ENCODE measurements at regions not wholly inside any gene's neighbourhood (a gene's known extent, or its start where the extent isn't known, plus 50 kb on each side); places are given as distances from the start of the nearest gene placed in this dataset.

- no peak for TF ChIP-seq CTCF (IDR thresholded peaks at IDR 0.05; ENCODE audit: control extremely low read depth, extremely low read depth)
- Histone ChIP-seq H3K9me3 (ENCODE audit: control insufficient read depth in 4 of 4, insufficient read depth in 3 of 4, low read length in 3 of 4) (no peaks in the 10 kb centered on the region), H3K27ac (ENCODE audit: low read depth in 1 of 2, low read length in 1 of 2) (no peak overlapping the region), H3K9ac (ENCODE audit: insufficient read depth in 1 of 2, low read length in 2 of 2) (no peak overlapping the region), H3K4me1 (ENCODE audit: control insufficient read depth in 5 of 5, insufficient read depth in 5 of 5, low read length in 5 of 5) (peaks cover 0 to 2% (median 0%) of the 10 kb centered on the region in 5 donors), H3K27me3 (ENCODE audit: control insufficient read depth in 3 of 3, insufficient read depth in 3 of 3, low read length in 2 of 3) (no peaks in the 10 kb centered on the region), H3K4me3 (no peak overlapping the region), H3K36me3 (ENCODE audit: control insufficient read depth in 4 of 4, insufficient read depth in 4 of 4, low read length in 4 of 4) (no peaks in the 10 kb centered on the region)
- no peak for ATAC-seq (ENCODE audit: insufficient read depth, low FRiP score)
- no peak for DNase-seq
- 87% methylated on average over 3 of the region's 3 CpGs for WGBS, 2 donors
These were observed 680.5 kb upstream of the ADAMTS5 start for GRCh38 chr21:27647401-27647800.

- Histone ChIP-seq H3K36me3 (ENCODE audit: control insufficient read depth in 4 of 4, insufficient read depth in 4 of 4, low read length in 4 of 4) (no peaks in the 10 kb centered on the region), H3K4me1 (ENCODE audit: control insufficient read depth in 5 of 5, insufficient read depth in 5 of 5, low read length in 5 of 5) (peaks cover 0 to 2% (median 0%) of the 10 kb centered on the region in 5 donors), H3K27ac (ENCODE audit: low read depth in 1 of 2, low read length in 1 of 2) (no peak overlapping the region), H3K27me3 (ENCODE audit: control insufficient read depth in 3 of 3, insufficient read depth in 3 of 3, low read length in 2 of 3) (no peaks in the 10 kb centered on the region), H3K4me3 (no peak overlapping the region), H3K9ac (ENCODE audit: insufficient read depth in 1 of 2, low read length in 2 of 2) (no peak overlapping the region), H3K9me3 (ENCODE audit: control insufficient read depth in 4 of 4, insufficient read depth in 3 of 4, low read length in 3 of 4) (no peaks in the 10 kb centered on the region)
- no peak for TF ChIP-seq CTCF (IDR thresholded peaks at IDR 0.05; ENCODE audit: control extremely low read depth, extremely low read depth)
- DNase-seq (no peak), ATAC-seq (ENCODE audit: insufficient read depth, low FRiP score) (no peak)
These were observed 679.8 kb upstream of the ADAMTS5 start for GRCh38 chr21:27646691-27647090.

- Histone ChIP-seq H3K27me3 (ENCODE audit: control insufficient read depth in 3 of 3, insufficient read depth in 3 of 3, low read length in 2 of 3) (no peaks in the 10 kb centered on the region), H3K9ac (ENCODE audit: insufficient read depth in 1 of 2, low read length in 2 of 2) (no peak overlapping the region), H3K4me1 (ENCODE audit: control insufficient read depth in 5 of 5, insufficient read depth in 5 of 5, low read length in 5 of 5) (peaks cover 0 to 2% (median 0%) of the 10 kb centered on the region in 5 donors), H3K9me3 (ENCODE audit: control insufficient read depth in 4 of 4, insufficient read depth in 3 of 4, low read length in 3 of 4) (no peaks in the 10 kb centered on the region), H3K36me3 (ENCODE audit: control insufficient read depth in 4 of 4, insufficient read depth in 4 of 4, low read length in 4 of 4) (no peaks in the 10 kb centered on the region), H3K27ac (ENCODE audit: low read depth in 1 of 2, low read length in 1 of 2) (no peak overlapping the region), H3K4me3 (no peak overlapping the region)
- TF ChIP-seq CTCF (IDR thresholded peaks at IDR 0.05; ENCODE audit: control extremely low read depth, extremely low read depth) = no peak
- ATAC-seq (ENCODE audit: insufficient read depth, low FRiP score) (no peak), DNase-seq (no peak)
- 86 to 95% methylated on average over 2 of the region's 2 CpGs for WGBS, 2 donors
These were observed 679.2 kb upstream of the ADAMTS5 start for GRCh38 chr21:27646056-27646455.

GRCh38 chr21:27645285-27645684, 678.4 kb upstream of the ADAMTS5 start:
- H3K4me3 ChIP-seq = no peak overlapping the region

More at GRCh38 chr21:27645285-27645684, 678.4 kb upstream of the ADAMTS5 start:
- Histone ChIP-seq H3K27ac (ENCODE audit: low read depth in 1 of 2, low read length in 1 of 2) (no peak overlapping the region), H3K9me3 (ENCODE audit: control insufficient read depth in 4 of 4, insufficient read depth in 3 of 4, low read length in 3 of 4) (no peaks in the 10 kb centered on the region), H3K9ac (ENCODE audit: insufficient read depth in 1 of 2, low read length in 2 of 2) (no peak overlapping the region), H3K4me1 (ENCODE audit: control insufficient read depth in 5 of 5, insufficient read depth in 5 of 5, low read length in 5 of 5) (peaks cover 0 to 2% (median 0%) of the 10 kb centered on the region in 5 donors), H3K27me3 (ENCODE audit: control insufficient read depth in 3 of 3, insufficient read depth in 3 of 3, low read length in 2 of 3) (no peaks in the 10 kb centered on the region), H3K36me3 (ENCODE audit: control insufficient read depth in 4 of 4, insufficient read depth in 4 of 4, low read length in 4 of 4) (no peaks in the 10 kb centered on the region)
- ATAC-seq (ENCODE audit: insufficient read depth, low FRiP score) = no peak
- no peak for TF ChIP-seq CTCF (IDR thresholded peaks at IDR 0.05; ENCODE audit: control extremely low read depth, extremely low read depth)
- DNase-seq = no peak

Measured in lung (tissue), 11 donors.